ENCODE measurements at regions not wholly inside any gene's neighbourhood (a gene's known extent, or its start where the extent isn't known, plus 50 kb on each side); places are given as distances from the start of the nearest gene placed in this dataset.

- TF ChIP-seq, protein P1, sequence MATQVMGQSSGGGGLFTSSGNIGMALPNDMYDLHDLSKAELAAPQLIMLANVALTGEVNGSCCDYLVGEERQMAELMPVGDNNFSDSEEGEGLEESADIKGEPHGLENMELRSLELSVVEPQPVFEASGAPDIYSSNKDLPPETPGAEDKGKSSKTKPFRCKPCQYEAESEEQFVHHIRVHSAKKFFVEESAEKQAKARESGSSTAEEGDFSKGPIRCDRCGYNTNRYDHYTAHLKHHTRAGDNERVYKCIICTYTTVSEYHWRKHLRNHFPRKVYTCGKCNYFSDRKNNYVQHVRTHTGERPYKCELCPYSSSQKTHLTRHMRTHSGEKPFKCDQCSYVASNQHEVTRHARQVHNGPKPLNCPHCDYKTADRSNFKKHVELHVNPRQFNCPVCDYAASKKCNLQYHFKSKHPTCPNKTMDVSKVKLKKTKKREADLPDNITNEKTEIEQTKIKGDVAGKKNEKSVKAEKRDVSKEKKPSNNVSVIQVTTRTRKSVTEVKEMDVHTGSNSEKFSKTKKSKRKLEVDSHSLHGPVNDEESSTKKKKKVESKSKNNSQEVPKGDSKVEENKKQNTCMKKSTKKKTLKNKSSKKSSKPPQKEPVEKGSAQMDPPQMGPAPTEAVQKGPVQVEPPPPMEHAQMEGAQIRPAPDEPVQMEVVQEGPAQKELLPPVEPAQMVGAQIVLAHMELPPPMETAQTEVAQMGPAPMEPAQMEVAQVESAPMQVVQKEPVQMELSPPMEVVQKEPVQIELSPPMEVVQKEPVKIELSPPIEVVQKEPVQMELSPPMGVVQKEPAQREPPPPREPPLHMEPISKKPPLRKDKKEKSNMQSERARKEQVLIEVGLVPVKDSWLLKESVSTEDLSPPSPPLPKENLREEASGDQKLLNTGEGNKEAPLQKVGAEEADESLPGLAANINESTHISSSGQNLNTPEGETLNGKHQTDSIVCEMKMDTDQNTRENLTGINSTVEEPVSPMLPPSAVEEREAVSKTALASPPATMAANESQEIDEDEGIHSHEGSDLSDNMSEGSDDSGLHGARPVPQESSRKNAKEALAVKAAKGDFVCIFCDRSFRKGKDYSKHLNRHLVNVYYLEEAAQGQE (IDR thresholded peaks at IDR 0.05; ENCODE audit: insufficient replicate concordance, low read depth), result no peak
- TF ChIP-seq, protein P2, sequence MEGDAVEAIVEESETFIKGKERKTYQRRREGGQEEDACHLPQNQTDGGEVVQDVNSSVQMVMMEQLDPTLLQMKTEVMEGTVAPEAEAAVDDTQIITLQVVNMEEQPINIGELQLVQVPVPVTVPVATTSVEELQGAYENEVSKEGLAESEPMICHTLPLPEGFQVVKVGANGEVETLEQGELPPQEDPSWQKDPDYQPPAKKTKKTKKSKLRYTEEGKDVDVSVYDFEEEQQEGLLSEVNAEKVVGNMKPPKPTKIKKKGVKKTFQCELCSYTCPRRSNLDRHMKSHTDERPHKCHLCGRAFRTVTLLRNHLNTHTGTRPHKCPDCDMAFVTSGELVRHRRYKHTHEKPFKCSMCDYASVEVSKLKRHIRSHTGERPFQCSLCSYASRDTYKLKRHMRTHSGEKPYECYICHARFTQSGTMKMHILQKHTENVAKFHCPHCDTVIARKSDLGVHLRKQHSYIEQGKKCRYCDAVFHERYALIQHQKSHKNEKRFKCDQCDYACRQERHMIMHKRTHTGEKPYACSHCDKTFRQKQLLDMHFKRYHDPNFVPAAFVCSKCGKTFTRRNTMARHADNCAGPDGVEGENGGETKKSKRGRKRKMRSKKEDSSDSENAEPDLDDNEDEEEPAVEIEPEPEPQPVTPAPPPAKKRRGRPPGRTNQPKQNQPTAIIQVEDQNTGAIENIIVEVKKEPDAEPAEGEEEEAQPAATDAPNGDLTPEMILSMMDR (IDR thresholded peaks at IDR 0.05; ENCODE audit: insufficient read depth, low read length), result no peak
- no peak for TF ChIP-seq POLR2AphosphoS5 (IDR thresholded peaks at IDR 0.05; ENCODE audit: low read depth)
- no peak for TF ChIP-seq SPI1 (IDR thresholded peaks at IDR 0.05; ENCODE audit: borderline replicate concordance, low read depth)
These were observed 132.9 kb upstream of the TMEM47 start for GRCh38 chrX:34790026-34790425.

All from HL-60 (cell line).